Myocyte (in vitro differentiated cells): ENCODE measurements at regions not wholly inside any gene's neighbourhood (a gene's known extent, or its start where the extent isn't known, plus 50 kb on each side); places are given as distances from the start of the nearest gene placed in this dataset.

Source experiments
- DNase-seq: peaks from one replicate; pipeline ENCODE4 v3.0.0-alpha.2; 2012; ENCODE audit warnings: low read depth

- no peak for DNase-seq
Measured at GRCh38 chr13:70662231-70662940, 554.1 kb upstream of the KLHL1 start.

DNA sequence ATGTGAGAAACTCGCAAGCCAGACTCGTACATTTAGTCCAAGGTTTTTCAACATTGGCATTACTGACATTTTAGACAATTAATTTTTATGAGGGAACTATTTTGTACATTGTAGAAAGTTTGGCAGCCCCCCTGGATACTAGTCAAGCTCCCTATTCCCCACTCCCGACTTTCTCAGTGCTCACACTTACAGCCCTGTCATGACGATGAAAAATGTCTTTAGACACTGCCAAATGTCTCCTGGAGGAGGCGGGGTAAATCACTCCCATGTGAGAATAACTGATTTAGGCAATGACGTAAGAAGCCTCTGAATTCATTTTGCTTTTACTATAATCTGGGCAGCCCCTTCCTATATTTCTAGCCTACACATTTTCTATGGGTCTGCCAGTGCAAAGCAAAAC, 535.8 kb upstream of the KLHL1 start:
- no peak for DNase-seq

DNA sequence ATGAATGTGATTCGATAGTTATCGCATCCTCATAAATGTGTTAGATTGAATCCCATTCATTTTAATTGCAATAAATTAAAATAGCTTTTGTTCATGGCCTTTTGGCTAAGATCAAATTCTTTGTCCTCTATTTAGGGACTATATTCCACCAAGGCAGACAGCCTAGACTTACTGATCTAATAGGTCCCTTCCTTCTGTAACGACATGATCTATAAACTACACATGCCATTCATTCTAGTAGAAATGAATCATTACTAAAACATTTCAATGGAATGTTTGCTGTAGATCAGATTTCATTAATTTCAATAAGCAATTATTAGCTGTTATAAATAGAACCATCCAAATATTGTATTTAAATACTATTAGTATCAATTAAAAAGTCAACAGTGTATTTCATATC, 526.6 kb upstream of the KLHL1 start:
- no peak for DNase-seq

DNA sequence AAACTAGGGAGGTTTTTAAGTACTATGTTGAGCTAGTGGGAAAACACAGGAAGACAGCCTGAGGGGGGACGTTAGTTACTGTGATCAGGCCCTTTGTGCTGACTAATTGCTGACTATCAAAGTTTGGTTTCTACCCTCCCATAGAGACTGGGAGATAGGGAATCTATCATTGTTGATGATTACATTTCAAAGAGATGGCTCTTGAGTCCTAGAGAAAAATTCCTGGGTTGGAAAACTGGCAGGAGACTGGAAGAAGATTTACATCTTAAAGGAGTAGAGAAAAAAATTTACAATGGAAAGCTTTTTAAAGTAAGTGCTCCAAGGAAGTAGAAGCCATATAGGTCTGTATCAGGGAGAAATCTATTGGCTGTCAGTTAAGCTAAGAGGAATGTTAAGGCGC, 522.0 kb upstream of the KLHL1 start:
- no peak for DNase-seq

GRCh38 chr13:70623239-70623638, 515.0 kb upstream of the KLHL1 start:
- DNase-seq, result peak; percentile 4

GRCh38 chr13:70622796-70623195, 514.5 kb upstream of the KLHL1 start:
- no peak for DNase-seq

GRCh38 chr13:70619936-70620335, 511.7 kb upstream of the KLHL1 start:
- DNase-seq, result no peak

GRCh38 chr13:70616847-70617246, 508.6 kb upstream of the KLHL1 start:
- DNase-seq, result no peak

- DNase-seq, result no peak
Measured at GRCh38 chr13:70613295-70613694, 505.0 kb upstream of the KLHL1 start.

GRCh38 chr13:70612881-70613280, 504.6 kb upstream of the KLHL1 start:
- no peak for DNase-seq

GRCh38 chr13:70604448-70604847, 496.2 kb upstream of the KLHL1 start:
- no peak for DNase-seq

DNA sequence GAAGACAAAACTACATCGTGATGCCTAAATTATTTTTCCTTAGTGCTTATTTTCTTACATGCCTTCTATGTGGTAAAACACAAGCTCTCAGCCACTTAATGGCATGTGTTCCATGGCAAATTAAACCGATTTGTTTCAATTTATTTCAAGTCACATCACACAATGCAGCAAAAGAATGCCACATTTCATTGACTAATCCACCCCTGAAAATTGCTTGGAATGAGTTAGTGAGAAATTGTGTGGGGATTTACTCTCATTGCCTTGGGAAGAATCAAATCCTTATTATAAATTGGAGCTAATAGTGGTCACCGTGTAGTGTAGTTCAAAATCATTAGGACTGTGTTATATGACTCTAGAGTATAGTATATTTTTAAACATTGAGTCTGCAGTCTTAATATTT, 485.5 kb upstream of the KLHL1 start:
- no peak for DNase-seq

DNA sequence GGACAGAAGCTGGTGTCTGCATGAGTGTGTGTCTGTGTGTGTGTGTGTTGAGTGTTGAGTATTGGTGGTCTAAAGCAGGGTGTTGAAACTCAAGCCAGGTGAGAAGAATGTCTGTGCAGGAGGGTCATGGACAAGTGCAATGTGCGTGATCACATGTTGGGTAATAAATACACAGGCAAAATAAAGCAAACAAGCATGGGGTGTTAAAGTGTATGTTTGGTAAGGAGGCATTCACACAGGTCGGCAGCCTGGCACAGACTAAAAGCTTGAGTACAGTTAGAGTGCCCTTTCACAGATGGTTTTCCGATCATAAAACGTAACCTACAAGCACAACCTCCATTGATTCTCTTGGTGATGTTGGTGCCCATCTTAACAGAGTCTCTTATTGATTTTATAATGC, 476.9 kb upstream of the KLHL1 start:
- no peak for DNase-seq

DNA sequence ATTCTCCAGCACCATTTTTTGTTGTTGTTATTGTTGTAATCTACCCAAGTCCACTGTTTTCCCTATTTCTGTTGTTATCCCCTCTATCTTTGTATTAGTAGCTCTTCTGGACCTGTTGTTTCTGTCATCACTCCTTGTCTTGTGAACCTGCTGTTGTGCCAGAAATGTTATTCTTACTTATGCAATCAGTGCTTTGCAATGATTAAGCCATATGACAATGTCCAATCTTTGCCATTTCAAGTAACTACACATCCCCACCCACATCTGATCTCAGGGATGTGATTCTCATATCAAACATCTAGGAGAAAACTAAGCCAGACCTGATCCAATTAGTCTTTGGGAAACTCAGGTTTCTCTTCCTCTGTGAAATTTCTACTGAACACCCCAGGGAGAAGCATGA, 472.6 kb upstream of the KLHL1 start:
- DNase-seq, result no peak

DNA sequence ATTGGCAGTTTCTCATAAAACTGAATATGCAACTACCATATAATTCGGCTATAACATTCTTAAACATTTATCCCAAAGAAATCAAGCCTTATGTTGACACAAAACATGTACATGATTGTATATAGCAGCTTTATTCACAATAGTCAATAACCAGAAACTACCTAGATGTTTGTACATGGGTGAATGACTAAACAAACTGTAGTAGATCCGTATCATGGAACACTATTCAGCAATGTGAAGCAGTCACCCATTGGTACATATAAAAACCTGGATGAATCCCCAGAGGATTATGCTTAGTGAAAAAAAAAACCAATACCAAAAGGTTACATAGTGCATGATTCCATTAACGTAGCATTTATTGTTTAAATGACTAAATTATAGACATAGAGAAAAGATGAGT, 471.7 kb upstream of the KLHL1 start:
- no peak for DNase-seq

DNA sequence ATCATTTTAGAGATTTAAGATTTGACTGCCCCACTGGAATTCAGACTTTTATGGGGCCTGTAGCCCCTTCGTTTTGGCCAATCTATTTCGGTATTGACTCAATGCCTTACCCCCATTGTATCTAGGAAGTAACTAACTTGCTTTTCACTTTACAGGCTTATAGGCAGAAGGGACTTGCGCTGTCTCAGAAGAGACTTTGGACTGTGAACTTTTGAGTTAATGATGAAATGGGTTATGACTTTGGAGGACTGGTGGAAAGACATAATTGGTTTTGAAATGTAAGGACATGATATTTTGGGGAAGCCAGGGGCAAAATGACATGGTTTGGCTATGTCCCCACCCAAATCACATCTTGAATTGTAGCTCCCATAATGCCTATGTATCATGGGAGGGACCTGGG, 463.0 kb upstream of the KLHL1 start:
- DNase-seq, result no peak

DNA sequence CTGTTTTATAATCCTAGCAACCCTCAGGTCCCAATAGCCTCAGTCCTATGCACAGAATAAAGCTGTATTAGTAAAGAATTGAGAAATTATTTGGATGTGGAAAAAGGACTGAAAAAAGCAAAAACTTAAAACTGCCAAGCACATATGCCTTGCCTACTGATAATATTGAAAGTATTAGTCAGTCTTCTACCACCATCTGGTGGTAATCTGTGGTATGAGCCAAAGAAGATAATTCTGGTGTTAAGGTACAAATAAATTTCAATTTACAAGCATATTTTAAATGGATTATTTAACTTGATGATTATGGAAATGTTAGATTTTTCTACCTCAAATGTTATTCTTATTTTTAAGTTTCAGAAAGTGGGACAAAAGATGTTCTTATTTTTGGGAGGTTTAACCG, 460.3 kb upstream of the KLHL1 start:
- DNase-seq, result peak; percentile 43

GRCh38 chr13:70544706-70545105, 436.5 kb upstream of the KLHL1 start:
- DNase-seq, result no peak

DNA sequence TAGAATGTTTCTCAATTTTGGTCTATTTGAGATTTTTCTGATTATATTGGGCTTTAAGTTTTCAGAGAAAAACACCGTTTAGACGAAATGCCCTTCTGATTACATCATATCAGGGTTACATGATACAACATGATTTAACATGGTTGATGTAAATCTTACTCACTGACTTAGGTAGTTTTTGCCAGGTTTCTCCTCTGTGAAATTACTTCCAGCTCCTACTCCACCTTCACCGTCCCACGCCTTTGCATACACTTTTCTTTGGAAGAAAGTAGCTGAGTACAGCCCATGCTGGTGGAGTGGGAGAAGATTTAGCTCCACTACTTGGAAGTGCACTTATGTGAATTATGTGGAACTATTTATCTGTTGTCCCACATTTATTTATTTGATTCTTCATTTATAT, 433.2 kb upstream of the KLHL1 start:
- DNase-seq, result no peak

DNA sequence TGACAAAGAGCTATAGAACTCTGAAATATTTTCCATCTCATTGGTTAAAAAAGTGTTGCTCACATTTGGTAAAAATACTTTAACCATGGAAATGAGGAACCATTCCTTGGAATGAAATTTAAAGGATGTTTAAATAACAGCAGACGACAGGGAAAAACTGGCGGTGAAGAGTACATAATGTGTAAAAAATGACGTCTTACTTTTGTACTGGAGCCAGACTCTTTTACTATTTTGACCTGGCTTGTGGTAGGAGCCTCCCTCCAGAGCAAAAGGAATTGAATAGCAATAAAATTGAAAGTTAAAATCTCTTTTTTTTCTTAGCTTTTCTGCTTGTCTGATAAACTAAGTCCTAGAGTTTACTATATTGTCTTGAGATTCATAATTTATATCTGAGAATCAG, 426.2 kb upstream of the KLHL1 start:
- no peak for DNase-seq

- DNase-seq, result no peak
Measured at GRCh38 chr13:70529652-70530051, 421.4 kb upstream of the KLHL1 start.

- DNase-seq, result no peak
Measured at GRCh38 chr13:70527599-70527998, 419.3 kb upstream of the KLHL1 start.

GRCh38 chr13:70523622-70524021, 415.4 kb upstream of the KLHL1 start:
- peak; percentile 1 for DNase-seq
